ENCODE measurements at regions not wholly inside any gene's neighbourhood (a gene's known extent, or its start where the extent isn't known, plus 50 kb on each side); places are given as distances from the start of the nearest gene placed in this dataset.
"Not testable (repeated sequence)": the region's sequence is repeated elsewhere in the genome, so short reads cannot be mapped to it uniquely, and the experiment has no call there.

DNA sequence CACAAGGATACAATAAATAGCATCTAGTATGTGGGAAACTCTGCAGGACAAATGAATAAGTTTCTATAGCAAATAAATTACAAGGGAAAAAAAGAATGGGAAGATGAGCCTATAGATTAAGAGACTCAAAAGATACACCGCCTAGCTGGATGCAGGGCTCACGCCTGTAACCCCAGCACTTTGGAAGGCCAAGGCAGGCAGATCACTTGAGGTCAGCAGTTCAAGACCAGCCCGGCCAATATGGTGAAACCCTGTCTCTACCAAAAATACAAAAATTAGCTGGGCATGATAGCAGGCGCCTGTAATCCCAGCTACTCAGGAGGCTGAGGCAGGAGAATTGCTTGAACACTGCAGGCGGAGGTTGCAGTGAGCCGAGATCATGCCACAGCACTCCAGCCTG lies 95.1 kb upstream of the BARHL2 start:
- not testable (repeated sequence) for TF ChIP-seq YY1 (IDR thresholded peaks at IDR 0.05; ENCODE audit: insufficient read depth, insufficient read length); ZNF274 (IDR thresholded peaks at IDR 0.05; ENCODE audit: low read depth, low read length); SUZ12 (IDR thresholded peaks at IDR 0.05; ENCODE audit: extremely low read depth, insufficient read depth, insufficient read length)
